Left lung (tissue), 4 donors: ENCODE measurements at regions not wholly inside any gene's neighbourhood (a gene's known extent, or its start where the extent isn't known, plus 50 kb on each side); places are given as distances from the start of the nearest gene placed in this dataset.
A peak's percentile ranks its signal among the peaks of the same experiment; 100 is the strongest.

Experiments used
- ATAC-seq: fragments of 200-7000 bp; cut with Tn5 transposase; one replicate; pipeline ENCODE4 v1.9.1; 2020; ENCODE audit warnings: moderate library complexity
- DNase-seq, 4 donors: peaks; one replicate each; pipeline ENCODE4 v3.0.0-alpha.2; 2013 to 2020
- H3K27ac ChIP-seq, 2 donors: fragments of 200-600 bp; sonication (generic) in 1 of 2; one replicate each; pipeline versions ENCODE4 v1.5.0 to v1.8.0; 2020 to 2021
- H3K27me3 ChIP-seq, 2 donors: fragments of 200-600 bp; sonication (generic) in 1 of 2; one replicate each; pipeline versions ENCODE4 v1.5.0 to v1.8.0; 2020 to 2021
- H3K36me3 ChIP-seq, 2 donors: fragments of 200-600 bp; sonication (generic) in 1 of 2; one replicate each; pipeline versions ENCODE4 v1.5.0 to v1.8.0; 2020 to 2021
- H3K4me1 ChIP-seq, 2 donors: fragments of 200-600 bp; one replicate each; pipeline ENCODE4 v1.8.0; 2021
- H3K4me3 ChIP-seq, 2 donors: fragments of 200-600 bp; sonication (generic) in 1 of 2; one replicate each; pipeline versions ENCODE4 v1.5.0 to v1.8.0; 2020 to 2021; ENCODE audit warnings: mild to moderate bottlenecking in 1 of 2
- H3K9me3 ChIP-seq, 2 donors: fragments of 200-600 bp; sonication (generic) in 1 of 2; one replicate each; pipeline versions ENCODE4 v1.5.0 to v1.8.0; 2020 to 2021
- intact Hi-C, 2 donors: fragments of 100-400 bp; cut with DNase I; formaldehyde crosslinking; loops; one replicate each; pipeline versions ENCODE4 v1.11.2 to v1.14.2; 2022
- TF ChIP-seq, protein P1 (sequence below), 2 donors: fragments of 200-600 bp; sonication (generic) in 1 of 2; IDR thresholded peaks; one replicate each; pipeline versions ENCODE4 v1.5.0 to v1.8.0; 2021; ENCODE audit warnings: antibody characterized with exemption in 2 of 2
- donor health status: DM: no; HTN: yes; CAD: no.
- donor health status: DM: no; HTN: no; CAD: no.

DNA sequence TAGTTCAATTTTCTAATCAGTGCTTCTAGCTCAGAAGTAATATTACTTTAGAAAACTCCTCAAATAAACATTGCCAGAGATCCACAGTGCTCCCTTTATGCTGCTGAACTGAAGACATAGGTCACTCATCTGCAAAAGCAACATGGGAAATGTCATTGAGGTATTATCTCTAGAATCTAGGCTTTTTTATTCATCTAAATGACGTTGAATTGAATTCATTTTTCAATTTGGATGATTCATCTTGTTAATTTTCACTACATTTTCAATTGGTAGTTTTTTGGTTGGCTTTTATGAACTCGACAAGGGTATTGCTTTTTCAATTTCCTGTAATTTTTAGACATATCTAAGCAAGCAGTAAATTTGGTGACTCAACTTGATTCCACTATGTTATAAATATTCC lies 275.4 kb downstream of the NFKBIZ start:
- peak overlapping the region in 1 of 2 donors; percentile 8 for H3K27ac ChIP-seq
- H3K9me3 ChIP-seq = peaks cover 0 to 18% of the 10 kb centered on the region in 2 donors
- no peaks in the 10 kb centered on the region for H3K27me3 ChIP-seq
- peaks cover 0 to 17% of the 10 kb centered on the region in 2 donors for H3K4me1 ChIP-seq
- ATAC-seq (no peak), DNase-seq (no peak)
- no peak overlapping the region for H3K4me3 ChIP-seq
- TF ChIP-seq, protein P1, sequence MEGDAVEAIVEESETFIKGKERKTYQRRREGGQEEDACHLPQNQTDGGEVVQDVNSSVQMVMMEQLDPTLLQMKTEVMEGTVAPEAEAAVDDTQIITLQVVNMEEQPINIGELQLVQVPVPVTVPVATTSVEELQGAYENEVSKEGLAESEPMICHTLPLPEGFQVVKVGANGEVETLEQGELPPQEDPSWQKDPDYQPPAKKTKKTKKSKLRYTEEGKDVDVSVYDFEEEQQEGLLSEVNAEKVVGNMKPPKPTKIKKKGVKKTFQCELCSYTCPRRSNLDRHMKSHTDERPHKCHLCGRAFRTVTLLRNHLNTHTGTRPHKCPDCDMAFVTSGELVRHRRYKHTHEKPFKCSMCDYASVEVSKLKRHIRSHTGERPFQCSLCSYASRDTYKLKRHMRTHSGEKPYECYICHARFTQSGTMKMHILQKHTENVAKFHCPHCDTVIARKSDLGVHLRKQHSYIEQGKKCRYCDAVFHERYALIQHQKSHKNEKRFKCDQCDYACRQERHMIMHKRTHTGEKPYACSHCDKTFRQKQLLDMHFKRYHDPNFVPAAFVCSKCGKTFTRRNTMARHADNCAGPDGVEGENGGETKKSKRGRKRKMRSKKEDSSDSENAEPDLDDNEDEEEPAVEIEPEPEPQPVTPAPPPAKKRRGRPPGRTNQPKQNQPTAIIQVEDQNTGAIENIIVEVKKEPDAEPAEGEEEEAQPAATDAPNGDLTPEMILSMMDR (IDR thresholded peaks at IDR 0.05) = no peak
- no peaks in the 10 kb centered on the region for H3K36me3 ChIP-seq
- intact Hi-C loops = no loop called here

DNA sequence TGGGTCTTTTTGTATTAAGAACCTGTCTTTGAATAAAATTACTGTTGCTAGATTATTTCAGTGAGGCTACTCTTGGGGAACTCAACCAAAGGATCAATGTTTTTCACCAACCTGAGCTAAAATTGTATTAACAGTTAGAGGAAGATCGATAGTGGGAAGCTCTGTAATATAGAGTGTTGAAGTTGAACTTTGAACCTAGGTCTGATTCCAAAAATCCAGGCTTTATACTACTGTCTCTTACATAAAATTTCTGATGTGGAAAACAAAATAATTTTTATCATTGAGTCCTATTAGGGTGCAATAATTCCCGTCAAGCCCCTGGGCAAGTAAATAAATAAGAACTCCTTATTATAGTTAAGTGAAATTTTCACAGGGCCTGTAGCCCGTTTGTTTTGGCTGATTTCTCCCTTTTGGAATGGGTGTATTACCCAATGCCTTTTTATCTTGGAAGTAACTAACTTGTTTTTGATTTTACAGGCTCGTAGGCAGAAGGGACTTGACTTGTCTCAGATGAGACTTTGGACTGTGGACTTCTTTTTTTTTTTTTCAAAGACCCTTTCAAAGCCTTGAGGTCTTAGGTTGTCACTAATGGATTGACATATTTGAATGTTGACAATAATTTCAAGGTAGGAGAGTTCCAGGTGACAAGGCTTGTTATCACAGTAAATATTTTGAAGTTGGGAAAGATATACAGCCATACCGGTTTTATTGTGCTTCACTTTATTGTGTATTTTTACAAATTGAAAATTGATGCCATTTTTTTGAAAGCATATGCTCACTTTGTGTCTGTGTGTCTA lies 276.1 kb downstream of the NFKBIZ start:
- no peak overlapping the region for H3K27ac ChIP-seq

DNA sequence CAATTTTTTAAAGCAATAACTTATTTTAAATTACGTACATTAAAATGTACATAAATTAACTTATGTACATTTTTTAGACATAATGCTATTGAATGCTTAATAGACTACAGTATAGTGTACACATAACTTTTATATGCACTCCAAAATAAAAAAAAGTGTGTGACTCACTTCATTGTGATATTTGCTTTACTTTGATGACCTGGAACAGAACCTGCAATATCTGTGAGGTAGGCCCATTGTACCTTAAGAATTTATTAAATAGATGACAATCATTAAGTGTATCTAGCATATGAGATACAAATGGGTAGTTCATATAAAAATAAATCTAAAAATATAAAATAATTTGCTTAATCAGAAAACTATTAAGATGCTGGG lies 276.7 kb downstream of the NFKBIZ start:
- no peak for ATAC-seq
- Histone ChIP-seq H3K4me1 (peaks cover 7 to 29% of the 10 kb centered on the region in 2 donors), H3K36me3 (no peaks in the 10 kb centered on the region), H3K27me3 (no peaks in the 10 kb centered on the region), H3K4me3 (no peak overlapping the region), H3K27ac (no peak overlapping the region), H3K9me3 (peaks cover 0 to 17% of the 10 kb centered on the region in 2 donors)
- TF ChIP-seq, protein P1 (IDR thresholded peaks at IDR 0.05) = no peak
- intact Hi-C loops = no loop called here
- no peak for DNase-seq

More for the DNA sequence above, 276.1 kb downstream of the NFKBIZ start:
- H3K36me3 ChIP-seq = no peaks in the 10 kb centered on the region
- H3K9me3 ChIP-seq = peaks cover 0 to 18% of the 10 kb centered on the region in 2 donors
- DNase-seq (no peak), ATAC-seq (no peak)
- intact Hi-C loops = no loop called here
- H3K27me3 ChIP-seq = no peaks in the 10 kb centered on the region
- peaks cover 5 to 24% of the 10 kb centered on the region in 2 donors for H3K4me1 ChIP-seq
- TF ChIP-seq, protein P1 (IDR thresholded peaks at IDR 0.05) = no peak
- no peak overlapping the region for H3K4me3 ChIP-seq

DNA sequence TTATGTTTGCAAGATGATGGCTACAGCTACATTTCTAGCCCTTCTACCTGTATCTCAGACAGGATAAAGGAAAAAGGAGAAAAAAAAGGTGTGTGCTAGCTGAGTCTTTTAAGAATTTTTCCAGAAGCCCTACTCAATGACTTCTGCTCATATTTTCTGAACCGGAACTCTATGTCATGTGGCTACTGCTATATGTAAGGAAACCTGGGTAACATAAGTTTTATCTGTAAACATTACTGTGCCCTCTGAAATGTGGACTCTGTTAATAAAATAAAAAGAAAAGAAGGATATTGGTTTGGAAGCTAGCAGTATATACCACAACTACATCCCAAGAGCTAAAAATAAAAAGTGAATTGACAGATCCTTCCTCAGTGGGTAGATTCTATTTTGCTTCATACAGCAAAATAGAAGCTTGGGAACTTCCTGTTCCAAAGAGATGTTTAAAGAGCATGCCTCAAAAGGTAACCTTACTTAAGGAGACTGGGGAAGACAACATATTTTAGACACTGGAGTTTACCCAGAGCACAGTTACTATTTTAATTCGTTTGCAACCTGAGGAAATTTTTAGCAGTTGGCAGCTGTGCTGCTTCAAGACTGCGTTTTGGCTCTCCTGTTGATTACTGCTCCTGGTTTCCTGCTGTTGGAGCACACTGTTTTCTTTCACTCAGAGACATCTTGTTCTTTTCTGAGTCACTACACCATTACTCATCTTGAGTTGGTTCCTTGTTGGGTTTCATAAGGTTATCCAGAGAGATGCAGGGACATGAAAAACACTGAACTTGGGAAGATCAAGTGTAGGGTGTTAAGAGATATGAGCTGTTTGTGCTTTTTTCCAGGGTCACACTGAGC lies 280.7 kb downstream of the NFKBIZ start:
- intact Hi-C loops = no loop called here
- H3K27ac ChIP-seq = peak overlapping the region in 1 of 2 donors; percentile 80

More for the DNA sequence above, 280.7 kb downstream of the NFKBIZ start:
- TF ChIP-seq, protein P1 (IDR thresholded peaks at IDR 0.05) = no peak
- peak; percentile 73 for ATAC-seq
- H3K4me1 ChIP-seq = peaks cover 7 to 32% of the 10 kb centered on the region in 2 donors
- no peaks in the 10 kb centered on the region for H3K27me3 ChIP-seq
- H3K4me3 ChIP-seq = no peak overlapping the region
- DNase-seq = no peak
- H3K36me3 ChIP-seq = no peaks in the 10 kb centered on the region
- no peaks in the 10 kb centered on the region for H3K9me3 ChIP-seq
